ENCODE measurements at regions not wholly inside any gene's neighbourhood (a gene's known extent, or its start where the extent isn't known, plus 50 kb on each side); places are given as distances from the start of the nearest gene placed in this dataset.

- H3K79me1 ChIP-seq (ENCODE audit: insufficient read depth, low read depth, low read length, poor library complexity, severe bottlenecking) = no peaks in the 10 kb centered on the region
- no peak overlapping the region for H3K4me3 Mint-ChIP-seq
- no peaks in the 10 kb centered on the region for H3K27me3 Mint-ChIP-seq (ENCODE audit: low read depth)
These were observed 276.0 kb downstream of the FBXW7 start for GRCh38 chr4:152259866-152260265.

More at GRCh38 chr4:152259866-152260265, 276.0 kb downstream of the FBXW7 start:
- Histone ChIP-seq H3K9me3 (ENCODE audit: control insufficient read depth, low read depth, low read length) (no peaks in the 10 kb centered on the region), H3K27me3 (ENCODE audit: insufficient read depth, low read length) (no peaks in the 10 kb centered on the region), H3K23me2 (ENCODE audit: insufficient read length, low read depth, low read length, poor library complexity, severe bottlenecking) (no peaks in the 10 kb centered on the region), H3K18ac (ENCODE audit: insufficient read length, low read depth, low read length) (no peak overlapping the region), H4K20me1 (ENCODE audit: control insufficient read depth, insufficient read depth, insufficient read length) (no peaks in the 10 kb centered on the region), H3K4ac (ENCODE audit: low read depth, low read length) (no peak overlapping the region), H2BK15ac (ENCODE audit: low read depth, low read length) (no peak overlapping the region), H2AK5ac (ENCODE audit: insufficient read length, low read length) (no peak overlapping the region), H2BK5ac (ENCODE audit: insufficient read length, low read length) (no peak overlapping the region), H3K14ac (ENCODE audit: insufficient read depth, low read length) (no peak overlapping the region), H3T11ph (ENCODE audit: low read length) (no peak overlapping the region), H3K4me1 (ENCODE audit: insufficient read depth, low read length) (peaks cover 4% of the 10 kb centered on the region), H3K9ac (ENCODE audit: extremely low read depth, insufficient read length, low read length) (no peak overlapping the region), H4K91ac (ENCODE audit: insufficient read length, low read depth, low read length) (no peak overlapping the region), H4K5ac (ENCODE audit: insufficient read length, low read depth, low read length) (no peak overlapping the region), H3K27ac (ENCODE audit: insufficient read length, low read depth, low read length) (no peak overlapping the region), H3K79me2 (ENCODE audit: insufficient read depth, low read length) (no peaks in the 10 kb centered on the region), H3K56ac (ENCODE audit: insufficient read length, low read depth, low read length) (no peak overlapping the region), H2BK20ac (ENCODE audit: low read depth, low read length, poor library complexity, severe bottlenecking) (no peak overlapping the region), H3K4me2 (ENCODE audit: insufficient read depth, insufficient read length, low read length) (no peak overlapping the region), H2BK12ac (ENCODE audit: insufficient read length, low read depth, low read length) (no peak overlapping the region), H4K8ac (replicated peaks; ENCODE audit: insufficient read length, low read depth, low read length) (no peak overlapping the region), H2BK120ac (ENCODE audit: low read depth, low read length, poor library complexity, severe bottlenecking) (no peak overlapping the region), H3K23ac (ENCODE audit: insufficient read length, low read depth, low read length) (no peak overlapping the region), H2AFZ (ENCODE audit: low read length) (no peak overlapping the region)
- WGBS (ENCODE audit: extremely low coverage, insufficient read length, low lambda C conversion rate) = no CpG with 5 or more reads among the region's 1 CpG
- Mint-ChIP-seq H3K36me3 (ENCODE audit: insufficient read depth in 1 of 3, low read depth in 3 of 3) (peaks cover 0 to 9% (median 6%) of the 10 kb centered on the region in 3 experiments; a peak in 3 of 7 replicates), H3K9me3 (peaks cover 7 to 14% of the 10 kb centered on the region in 2 experiments; a peak in 4 of 5 replicates), H3K4me1 (peaks cover 0 to 5% of the 10 kb centered on the region in 2 experiments; a peak in 2 of 4 replicates), H3K27ac (no peak overlapping the region)
- no peak for TF ChIP-seq CTCF (conservative IDR thresholded peaks at IDR 0.05)
- DNase-seq = no peak
